ENCODE measurements at regions not wholly inside any gene's neighbourhood (a gene's known extent, or its start where the extent isn't known, plus 50 kb on each side); places are given as distances from the start of the nearest gene placed in this dataset.

- no peak for TF ChIP-seq MAX (IDR thresholded peaks at IDR 0.05)
- no peak for TF ChIP-seq NFIC (IDR thresholded peaks at IDR 0.05)
- TF ChIP-seq TCF12 (IDR thresholded peaks at IDR 0.05; ENCODE audit: low read depth), result no peak
Measured at GRCh38 chr4:74635490-74636123, 158.7 kb downstream of the BTC start.

- no peak for TF ChIP-seq EP300 (IDR thresholded peaks at IDR 0.05; ENCODE audit: borderline replicate concordance)
- TF ChIP-seq TAF1 (IDR thresholded peaks at IDR 0.05; ENCODE audit: low read depth), result no peak
- TF ChIP-seq TCF12 (IDR thresholded peaks at IDR 0.05; ENCODE audit: low read depth), result no peak
- no peak for TF ChIP-seq ZBTB7A (IDR thresholded peaks at IDR 0.05; ENCODE audit: low read depth)
- no peak for TF ChIP-seq EGR1 (IDR thresholded peaks at IDR 0.05)
- TF ChIP-seq REST (IDR thresholded peaks at IDR 0.05; ENCODE audit: low read depth), result no peak
- no peak for TF ChIP-seq TEAD4 (IDR thresholded peaks at IDR 0.05)
- no peak for TF ChIP-seq USF1 (IDR thresholded peaks at IDR 0.05)
- TF ChIP-seq MAX (IDR thresholded peaks at IDR 0.05), result no peak
- TF ChIP-seq NFIC (IDR thresholded peaks at IDR 0.05), result no peak
- no peak for TF ChIP-seq YY1 (IDR thresholded peaks at IDR 0.05; ENCODE audit: low read depth)
- no peak for TF ChIP-seq CEBPB (IDR thresholded peaks at IDR 0.05)
- no peak for TF ChIP-seq FOXM1 (IDR thresholded peaks at IDR 0.05; ENCODE audit: borderline replicate concordance, low read depth)
- no peak for TF ChIP-seq RAD21 (IDR thresholded peaks at IDR 0.05; ENCODE audit: low read depth)
- TF ChIP-seq CREB1 (IDR thresholded peaks at IDR 0.05; ENCODE audit: low read depth), result no peak
Measured at GRCh38 chr4:74638001-74638400, 156.3 kb downstream of the BTC start.

GRCh38 chr4:74638689-74639088 is 155.6 kb downstream of the BTC start:
- TF ChIP-seq EGR1 (IDR thresholded peaks at IDR 0.05) (no peak), EP300 (IDR thresholded peaks at IDR 0.05; ENCODE audit: borderline replicate concordance) (no peak), NFIC (IDR thresholded peaks at IDR 0.05) (no peak), TEAD4 (IDR thresholded peaks at IDR 0.05) (no peak), ZBTB7A (IDR thresholded peaks at IDR 0.05; ENCODE audit: low read depth) (no peak), CEBPB (IDR thresholded peaks at IDR 0.05) (no peak), YY1 (IDR thresholded peaks at IDR 0.05; ENCODE audit: low read depth) (no peak), RAD21 (IDR thresholded peaks at IDR 0.05; ENCODE audit: low read depth) (no peak), TAF1 (IDR thresholded peaks at IDR 0.05; ENCODE audit: low read depth) (no peak), REST (IDR thresholded peaks at IDR 0.05; ENCODE audit: low read depth) (no peak), USF1 (IDR thresholded peaks at IDR 0.05) (no peak), FOXM1 (IDR thresholded peaks at IDR 0.05; ENCODE audit: borderline replicate concordance, low read depth) (no peak), MAX (IDR thresholded peaks at IDR 0.05) (no peak)

GRCh38 chr4:74640111-74640903 is 154.0 kb downstream of the BTC start:
- TF ChIP-seq RAD21 (IDR thresholded peaks at IDR 0.05; ENCODE audit: low read depth), result no peak
- TF ChIP-seq CEBPB (IDR thresholded peaks at IDR 0.05), result no peak
- no peak for TF ChIP-seq TAF1 (IDR thresholded peaks at IDR 0.05; ENCODE audit: low read depth)
- TF ChIP-seq TCF12 (IDR thresholded peaks at IDR 0.05; ENCODE audit: low read depth), result no peak
- no peak for TF ChIP-seq FOXM1 (IDR thresholded peaks at IDR 0.05; ENCODE audit: borderline replicate concordance, low read depth)
- TF ChIP-seq YY1 (IDR thresholded peaks at IDR 0.05; ENCODE audit: low read depth), result no peak
- TF ChIP-seq EP300 (IDR thresholded peaks at IDR 0.05; ENCODE audit: borderline replicate concordance), result no peak
- no peak for TF ChIP-seq USF1 (IDR thresholded peaks at IDR 0.05)
- no peak for TF ChIP-seq EGR1 (IDR thresholded peaks at IDR 0.05)
- no peak for TF ChIP-seq CREB1 (IDR thresholded peaks at IDR 0.05; ENCODE audit: low read depth)
- TF ChIP-seq MAX (IDR thresholded peaks at IDR 0.05), result no peak
- TF ChIP-seq NFIC (IDR thresholded peaks at IDR 0.05), result no peak
- no peak for TF ChIP-seq ZBTB7A (IDR thresholded peaks at IDR 0.05; ENCODE audit: low read depth)
- TF ChIP-seq TEAD4 (IDR thresholded peaks at IDR 0.05), result no peak
- TF ChIP-seq REST (IDR thresholded peaks at IDR 0.05; ENCODE audit: low read depth), result no peak

All from Ishikawa (cell line).